DND-41 (cell line): ENCODE measurements at regions not wholly inside any gene's neighbourhood (a gene's known extent, or its start where the extent isn't known, plus 50 kb on each side); places are given as distances from the start of the nearest gene placed in this dataset.

Experiments used
- ATAC-seq: fragments of 200-7000 bp; cut with Tn5 transposase; 3 replicates; pipeline ENCODE4 v1.9.1; 2021; ENCODE audit warnings: low read depth; ENCODE audit not compliant: insufficient read depth
- DNase-seq: peaks from one replicate; pipeline ENCODE4 v3.0.0-alpha.2; 2020
- H2AFZ ChIP-seq: 2 replicates; pipeline ENCODE4 v1.6.0; 2012; ENCODE audit warnings: low read depth, low read length
- H3K27ac ChIP-seq: 2 replicates; pipeline ENCODE4 v1.5.1; 2012; ENCODE audit warnings: low read length, inconsistent platforms
- H3K27me3 ChIP-seq: fragments of 200-600 bp; sonication (generic); 2 replicates; pipeline ENCODE4 v1.6.0; 2012; ENCODE audit warnings: low read length, mild to moderate bottlenecking, inconsistent platforms; ENCODE audit not compliant: insufficient read depth, poor library complexity
- H3K36me3 ChIP-seq: 2 replicates; pipeline ENCODE4 v1.5.1; 2012; ENCODE audit warnings: low read length, inconsistent platforms; ENCODE audit not compliant: insufficient read depth
- H3K4me1 ChIP-seq: 2 replicates; pipeline ENCODE4 v1.5.1; 2012; ENCODE audit warnings: mild to moderate bottlenecking, low read length; ENCODE audit not compliant: insufficient read depth
- H3K4me2 ChIP-seq: 2 replicates; pipeline ENCODE4 v1.6.0; 2012; ENCODE audit warnings: mild to moderate bottlenecking, moderate library complexity, low read length, inconsistent platforms; ENCODE audit not compliant: insufficient read depth
- H3K4me3 ChIP-seq, 2 experiments: fragments of 200-600 bp in 1 of 2; shearing (Covaris generic) in 1 of 2; 2 replicates each; pipeline ENCODE4 v1.5.1; 2012 to 2016; ENCODE audit warnings: inconsistent platforms in 2 of 2, low read length in 2 of 2, mild to moderate bottlenecking in 2 of 2, low read depth in 1 of 2, moderate library complexity in 1 of 2
- H3K79me2 ChIP-seq: 2 replicates; pipeline ENCODE4 v1.6.0; 2012; ENCODE audit warnings: low read length, inconsistent platforms; ENCODE audit not compliant: insufficient read depth
- H3K9ac ChIP-seq: 2 replicates; pipeline ENCODE4 v1.6.0; 2012; ENCODE audit warnings: low read depth, mild to moderate bottlenecking, inconsistent platforms, low read length, moderate library complexity
- H3K9me3 ChIP-seq: 2 replicates; pipeline ENCODE4 v1.5.1; 2012; ENCODE audit warnings: low read length, moderate library complexity, mild to moderate bottlenecking, inconsistent platforms; ENCODE audit not compliant: insufficient read depth, severe bottlenecking
- H4K20me1 ChIP-seq: 2 replicates; pipeline ENCODE4 v1.6.0; 2012; ENCODE audit warnings: low read length; ENCODE audit not compliant: insufficient read depth
- EZH2 ChIP-seq: IDR thresholded peaks from 3 replicates; pipeline ENCODE4 v1.6.1; 2012; ENCODE audit warnings: borderline replicate concordance, low read depth, mild to moderate bottlenecking, moderate library complexity, low read length, inconsistent platforms; ENCODE audit not compliant: severe bottlenecking
- TF ChIP-seq, protein P1 (sequence below): IDR thresholded peaks from 2 replicates; pipeline ENCODE4 v1.5.1; 2012; ENCODE audit warnings: borderline replicate concordance, low read length, moderate library complexity, mild to moderate bottlenecking; ENCODE audit not compliant: poor library complexity, severe bottlenecking; ENCODE audit errors: extremely low read depth

DNA sequence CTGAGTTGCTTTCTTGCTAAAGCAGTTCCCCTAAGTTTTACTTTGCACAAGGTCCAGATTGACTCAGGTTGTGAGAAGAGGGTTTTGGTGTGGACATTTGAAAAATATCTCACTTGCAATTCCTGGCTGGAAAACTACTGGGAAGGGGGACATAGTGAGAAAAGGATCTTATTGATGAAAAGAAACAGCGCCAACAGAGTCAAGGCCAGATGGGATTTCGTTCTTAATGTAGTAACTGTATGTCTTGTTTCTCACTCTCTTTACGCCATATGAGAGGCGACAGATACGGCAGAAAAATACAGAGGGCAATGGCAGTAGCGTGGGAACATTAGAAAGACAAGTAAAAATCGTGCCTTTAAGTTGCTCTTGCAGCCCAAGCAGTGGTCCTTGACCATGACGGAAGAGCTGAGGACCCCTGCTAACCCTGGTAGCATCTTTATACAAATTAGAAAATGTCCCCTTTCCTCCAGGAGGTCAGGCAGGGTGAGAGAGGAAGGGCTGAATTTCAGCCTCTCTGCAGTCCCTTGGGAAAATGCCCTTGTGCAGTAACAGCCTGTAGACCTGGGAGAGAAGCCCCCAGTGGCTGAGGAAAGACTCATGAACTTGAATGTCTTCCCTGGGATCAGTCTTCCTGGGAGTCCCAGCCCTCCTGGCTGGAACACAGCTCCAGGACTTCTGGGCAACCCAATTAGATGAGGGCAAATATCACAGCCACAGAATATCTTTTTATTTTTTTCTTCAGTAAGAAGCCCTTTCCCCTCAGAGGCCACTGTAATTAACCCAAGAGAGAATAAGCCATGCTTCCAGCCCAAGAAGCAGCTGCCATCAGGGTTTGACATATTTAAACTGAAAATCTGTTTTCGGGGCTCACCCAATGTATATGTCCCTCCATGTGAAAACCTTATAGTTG is 113.4 kb downstream of the CD47 start:
- Histone ChIP-seq H3K4me3 (no peak overlapping the region), H3K4me1 (peaks cover 37% of the 10 kb centered on the region), H3K79me2 (no peaks in the 10 kb centered on the region), H2AFZ (no peak overlapping the region), H3K27ac (no peak overlapping the region), H3K4me2 (no peak overlapping the region), H3K27me3 (no peaks in the 10 kb centered on the region), H3K9me3 (no peaks in the 10 kb centered on the region), H4K20me1 (no peaks in the 10 kb centered on the region), H3K36me3 (no peaks in the 10 kb centered on the region), H3K9ac (no peak overlapping the region)
- ATAC-seq (no peak), DNase-seq (no peak)
- TF ChIP-seq, protein P1, sequence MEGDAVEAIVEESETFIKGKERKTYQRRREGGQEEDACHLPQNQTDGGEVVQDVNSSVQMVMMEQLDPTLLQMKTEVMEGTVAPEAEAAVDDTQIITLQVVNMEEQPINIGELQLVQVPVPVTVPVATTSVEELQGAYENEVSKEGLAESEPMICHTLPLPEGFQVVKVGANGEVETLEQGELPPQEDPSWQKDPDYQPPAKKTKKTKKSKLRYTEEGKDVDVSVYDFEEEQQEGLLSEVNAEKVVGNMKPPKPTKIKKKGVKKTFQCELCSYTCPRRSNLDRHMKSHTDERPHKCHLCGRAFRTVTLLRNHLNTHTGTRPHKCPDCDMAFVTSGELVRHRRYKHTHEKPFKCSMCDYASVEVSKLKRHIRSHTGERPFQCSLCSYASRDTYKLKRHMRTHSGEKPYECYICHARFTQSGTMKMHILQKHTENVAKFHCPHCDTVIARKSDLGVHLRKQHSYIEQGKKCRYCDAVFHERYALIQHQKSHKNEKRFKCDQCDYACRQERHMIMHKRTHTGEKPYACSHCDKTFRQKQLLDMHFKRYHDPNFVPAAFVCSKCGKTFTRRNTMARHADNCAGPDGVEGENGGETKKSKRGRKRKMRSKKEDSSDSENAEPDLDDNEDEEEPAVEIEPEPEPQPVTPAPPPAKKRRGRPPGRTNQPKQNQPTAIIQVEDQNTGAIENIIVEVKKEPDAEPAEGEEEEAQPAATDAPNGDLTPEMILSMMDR = no peak
- no peak for TF ChIP-seq EZH2

DNA sequence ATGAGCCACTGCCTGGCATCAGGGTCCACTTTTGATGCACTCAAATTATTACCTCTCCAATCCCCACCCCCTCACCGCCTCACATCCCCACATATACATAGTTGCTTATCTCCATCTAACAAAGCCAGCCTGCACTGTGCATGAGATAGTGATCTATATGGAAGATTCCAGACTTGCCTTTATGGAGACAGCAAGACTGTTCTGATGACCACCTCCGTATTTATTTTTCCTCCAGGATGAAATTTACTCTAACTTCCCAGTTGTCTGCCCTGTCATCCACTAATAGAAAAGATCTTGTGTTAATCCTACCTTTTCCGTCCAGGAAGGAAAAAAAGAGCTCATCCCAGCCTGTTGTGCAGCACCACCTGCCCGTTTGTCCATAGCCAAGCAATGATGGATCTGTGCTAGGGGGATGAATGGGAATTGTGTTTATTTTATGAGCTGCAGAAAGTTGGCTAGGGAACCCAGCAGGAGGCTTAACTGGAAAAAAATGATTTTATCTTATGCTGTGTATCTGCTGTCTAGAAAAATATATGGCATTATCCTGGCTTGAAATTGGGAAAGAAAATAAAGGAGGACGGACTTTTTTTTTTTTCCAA is 114.5 kb downstream of the CD47 start:
- Histone ChIP-seq H3K27me3 (no peaks in the 10 kb centered on the region), H4K20me1 (no peaks in the 10 kb centered on the region), H3K4me1 (peaks cover 37% of the 10 kb centered on the region), H3K36me3 (no peaks in the 10 kb centered on the region), H3K4me3 (no peak overlapping the region), H3K79me2 (no peaks in the 10 kb centered on the region), H3K4me2 (no peak overlapping the region), H3K27ac (peak overlapping the region; percentile 46; the same call in 1 of the 2 replicates), H3K9ac (no peak overlapping the region), H3K9me3 (no peaks in the 10 kb centered on the region), H2AFZ (peak overlapping the region; percentile 59; the same call in 1 of the 2 replicates)
- TF ChIP-seq EZH2 = no peak
- TF ChIP-seq, protein P1 = no peak
- peak; percentile 28 for DNase-seq
- ATAC-seq = peak; percentile 33; the same call in 2 of the 3 replicates

DNA sequence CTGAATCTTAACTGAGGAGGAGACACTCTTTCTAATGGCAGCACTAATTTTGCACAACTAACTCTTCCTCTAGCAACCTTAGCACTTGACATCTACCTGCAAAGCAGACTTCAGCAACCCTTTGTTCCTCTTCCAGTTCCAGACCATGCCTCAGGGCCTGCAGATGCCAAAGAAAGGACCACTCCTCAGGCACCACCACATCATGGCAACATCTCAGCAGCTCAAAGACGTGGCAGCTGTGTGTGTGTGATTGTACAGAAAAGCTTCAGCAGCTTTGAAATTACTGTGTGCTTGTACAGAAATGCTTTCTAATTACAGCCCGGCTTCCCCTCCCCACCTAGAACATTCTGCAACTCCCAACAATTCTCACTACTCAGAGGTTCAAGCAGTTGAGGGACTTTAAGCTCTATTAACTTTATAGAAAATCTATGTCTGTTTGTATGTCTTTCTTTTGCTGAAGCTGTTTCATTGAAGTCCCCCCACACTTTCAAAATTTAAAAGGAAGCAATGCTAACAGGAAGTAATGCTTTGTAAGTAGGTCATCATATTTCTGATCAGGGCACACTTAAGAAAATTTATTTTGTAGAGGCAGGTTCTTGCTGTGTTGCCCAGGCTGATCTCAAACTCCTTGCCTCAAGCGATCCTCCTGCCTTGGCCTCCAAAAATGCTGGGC is 115.2 kb downstream of the CD47 start:
- DNase-seq = peak; percentile 31
- Histone ChIP-seq H3K27ac (peak overlapping the region; percentile 46; the same call in 1 of the 2 replicates), H3K27me3 (no peaks in the 10 kb centered on the region), H4K20me1 (no peaks in the 10 kb centered on the region), H2AFZ (peak overlapping the region; percentile 59; the same call in 1 of the 2 replicates), H3K4me3 (no peak overlapping the region), H3K79me2 (no peaks in the 10 kb centered on the region), H3K36me3 (no peaks in the 10 kb centered on the region), H3K4me1 (peaks cover 37% of the 10 kb centered on the region), H3K4me2 (no peak overlapping the region), H3K9me3 (no peaks in the 10 kb centered on the region), H3K9ac (peak overlapping the region; percentile 9; the same call in 1 of the 2 replicates)
- TF ChIP-seq, protein P1 = no peak
- ATAC-seq = peak; percentile 62
